ENCODE measurements at regions not wholly inside any gene's neighbourhood (a gene's known extent, or its start where the extent isn't known, plus 50 kb on each side); places are given as distances from the start of the nearest gene placed in this dataset.

GRCh38 chr5:159777049-159777660 lies 139.1 kb upstream of the ADRA1B start:
- no peak for TF ChIP-seq CTCF (IDR thresholded peaks at IDR 0.05)
- TF ChIP-seq POLR2A (IDR thresholded peaks at IDR 0.05): no peak
